HCT116 (cell line): ENCODE measurements at regions not wholly inside any gene's neighbourhood (a gene's known extent, or its start where the extent isn't known, plus 50 kb on each side); places are given as distances from the start of the nearest gene placed in this dataset.

Experiments
- CBX3 ChIP-seq: IDR thresholded peaks from 2 replicates; pipeline ENCODE4 v1.6.1; 2012; ENCODE audit warnings: low read depth
- EZH2 ChIP-seq: fragments of 200-600 bp; sonication (generic); IDR thresholded peaks from 2 replicates; pipeline ENCODE4 v1.6.1; 2017; ENCODE audit warnings: antibody characterized with exemption, mixed run types
- EZH2phosphoT487 ChIP-seq: fragments of 200-600 bp; IDR thresholded peaks from 2 replicates; pipeline ENCODE4 v1.6.1; 2018; ENCODE audit warnings: antibody characterized with exemption, borderline replicate concordance
- FOSL1 ChIP-seq: IDR thresholded peaks from 2 replicates; pipeline ENCODE4 v1.6.1; 2012; ENCODE audit warnings: low read depth
- JUND ChIP-seq: IDR thresholded peaks from 2 replicates; pipeline ENCODE4 v1.6.1; 2012
- POLR2A ChIP-seq: IDR thresholded peaks from 2 replicates; pipeline ENCODE4 v1.7.0; 2011; ENCODE audit warnings: borderline replicate concordance; ENCODE audit not compliant: insufficient read depth, insufficient read length; ENCODE audit errors: extremely low read depth
- POLR2AphosphoS5 ChIP-seq: IDR thresholded peaks from 2 replicates; pipeline ENCODE4 v1.6.1; 2011; ENCODE audit warnings: mild to moderate bottlenecking, low read depth, low read length, moderate library complexity
- RAD21 ChIP-seq: IDR thresholded peaks from 2 replicates; pipeline ENCODE4 v1.6.1; 2012; ENCODE audit warnings: low read depth, mild to moderate bottlenecking
- SP1 ChIP-seq: IDR thresholded peaks from 2 replicates; pipeline ENCODE4 v1.6.1; 2012; ENCODE audit warnings: low read depth
- TCF7L2 ChIP-seq: IDR thresholded peaks from 2 replicates; pipeline ENCODE4 v1.7.0; 2011; ENCODE audit warnings: borderline replicate concordance, inconsistent platforms; ENCODE audit not compliant: insufficient read depth, insufficient read length; ENCODE audit errors: extremely low read depth
- TF ChIP-seq, protein P1 (sequence below), 3 experiments: fragments of 200-600 bp in 1 of 3; sonication (generic) in 1 of 3; IDR thresholded peaks in 2 of 3; conservative IDR thresholded peaks in 1 of 3; 2 replicates each; pipeline ENCODE4 v1.5.1; 2012 to 2017; ENCODE audit warnings: low read depth in 2 of 3, low read length in 2 of 3, antibody characterized with exemption in 1 of 3, borderline replicate concordance in 1 of 3, control low read depth in 1 of 3, mild to moderate bottlenecking in 1 of 3, mixed read lengths in 1 of 3, mixed run types in 1 of 3, moderate library complexity in 1 of 3; ENCODE audit not compliant: insufficient read depth in 1 of 3
- TF ChIP-seq, protein P2 (sequence below): IDR thresholded peaks from 2 replicates; pipeline ENCODE4 v1.6.1; 2012
- TF ChIP-seq, protein P3 (sequence below): IDR thresholded peaks from 2 replicates; pipeline ENCODE4 v1.6.1; 2011; ENCODE audit warnings: mild to moderate bottlenecking, low read length, moderate library complexity; ENCODE audit not compliant: insufficient replicate concordance; ENCODE audit errors: extremely low read depth
- TF ChIP-seq, protein P4 (sequence below): IDR thresholded peaks from 2 replicates; pipeline ENCODE4 v1.6.1; 2012

DNA sequence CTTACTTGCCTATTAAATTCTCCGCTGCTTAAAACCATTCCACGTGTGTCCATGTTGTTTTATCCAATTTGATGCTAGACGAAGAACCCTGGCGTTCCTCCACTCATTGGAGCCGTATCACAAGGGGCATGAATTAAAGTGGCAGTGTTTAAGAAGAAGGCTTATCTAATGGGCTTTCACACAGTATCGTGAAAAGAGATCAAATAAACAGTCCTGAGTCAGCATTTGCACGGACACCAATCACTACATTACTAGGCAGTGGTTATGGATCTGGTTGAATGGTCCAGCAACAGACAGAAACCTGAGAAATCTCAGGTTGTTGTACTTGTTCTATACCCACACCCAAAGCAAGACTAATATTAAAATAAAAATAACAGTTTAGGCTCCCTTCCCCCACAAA, 671.6 kb downstream of the FAT4 start:
- TF ChIP-seq POLR2A (no peak), JUND (no peak), RAD21 (no peak), TCF7L2 (no peak), POLR2AphosphoS5 (no peak), EZH2 (no peak), SP1 (no peak), EZH2phosphoT487 (no peak), CBX3 (no peak), FOSL1 (no peak)
- TF ChIP-seq, protein P1, sequence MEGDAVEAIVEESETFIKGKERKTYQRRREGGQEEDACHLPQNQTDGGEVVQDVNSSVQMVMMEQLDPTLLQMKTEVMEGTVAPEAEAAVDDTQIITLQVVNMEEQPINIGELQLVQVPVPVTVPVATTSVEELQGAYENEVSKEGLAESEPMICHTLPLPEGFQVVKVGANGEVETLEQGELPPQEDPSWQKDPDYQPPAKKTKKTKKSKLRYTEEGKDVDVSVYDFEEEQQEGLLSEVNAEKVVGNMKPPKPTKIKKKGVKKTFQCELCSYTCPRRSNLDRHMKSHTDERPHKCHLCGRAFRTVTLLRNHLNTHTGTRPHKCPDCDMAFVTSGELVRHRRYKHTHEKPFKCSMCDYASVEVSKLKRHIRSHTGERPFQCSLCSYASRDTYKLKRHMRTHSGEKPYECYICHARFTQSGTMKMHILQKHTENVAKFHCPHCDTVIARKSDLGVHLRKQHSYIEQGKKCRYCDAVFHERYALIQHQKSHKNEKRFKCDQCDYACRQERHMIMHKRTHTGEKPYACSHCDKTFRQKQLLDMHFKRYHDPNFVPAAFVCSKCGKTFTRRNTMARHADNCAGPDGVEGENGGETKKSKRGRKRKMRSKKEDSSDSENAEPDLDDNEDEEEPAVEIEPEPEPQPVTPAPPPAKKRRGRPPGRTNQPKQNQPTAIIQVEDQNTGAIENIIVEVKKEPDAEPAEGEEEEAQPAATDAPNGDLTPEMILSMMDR (IDR thresholded peaks at IDR 0.05 in 2 of 3, conservative IDR thresholded peaks at IDR 0.05 in 1 of 3; ENCODE audit: borderline replicate concordance in 1 of 3, insufficient read depth in 1 of 3, low read depth in 2 of 3, low read length in 2 of 3), result no peak
- TF ChIP-seq, protein P2, sequence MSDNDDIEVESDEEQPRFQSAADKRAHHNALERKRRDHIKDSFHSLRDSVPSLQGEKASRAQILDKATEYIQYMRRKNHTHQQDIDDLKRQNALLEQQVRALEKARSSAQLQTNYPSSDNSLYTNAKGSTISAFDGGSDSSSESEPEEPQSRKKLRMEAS, result no peak
- TF ChIP-seq, protein P3, sequence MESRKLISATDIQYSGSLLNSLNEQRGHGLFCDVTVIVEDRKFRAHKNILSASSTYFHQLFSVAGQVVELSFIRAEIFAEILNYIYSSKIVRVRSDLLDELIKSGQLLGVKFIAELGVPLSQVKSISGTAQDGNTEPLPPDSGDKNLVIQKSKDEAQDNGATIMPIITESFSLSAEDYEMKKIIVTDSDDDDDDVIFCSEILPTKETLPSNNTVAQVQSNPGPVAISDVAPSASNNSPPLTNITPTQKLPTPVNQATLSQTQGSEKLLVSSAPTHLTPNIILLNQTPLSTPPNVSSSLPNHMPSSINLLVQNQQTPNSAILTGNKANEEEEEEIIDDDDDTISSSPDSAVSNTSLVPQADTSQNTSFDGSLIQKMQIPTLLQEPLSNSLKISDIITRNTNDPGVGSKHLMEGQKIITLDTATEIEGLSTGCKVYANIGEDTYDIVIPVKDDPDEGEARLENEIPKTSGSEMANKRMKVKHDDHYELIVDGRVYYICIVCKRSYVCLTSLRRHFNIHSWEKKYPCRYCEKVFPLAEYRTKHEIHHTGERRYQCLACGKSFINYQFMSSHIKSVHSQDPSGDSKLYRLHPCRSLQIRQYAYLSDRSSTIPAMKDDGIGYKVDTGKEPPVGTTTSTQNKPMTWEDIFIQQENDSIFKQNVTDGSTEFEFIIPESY, result no peak
- TF ChIP-seq, protein P4, sequence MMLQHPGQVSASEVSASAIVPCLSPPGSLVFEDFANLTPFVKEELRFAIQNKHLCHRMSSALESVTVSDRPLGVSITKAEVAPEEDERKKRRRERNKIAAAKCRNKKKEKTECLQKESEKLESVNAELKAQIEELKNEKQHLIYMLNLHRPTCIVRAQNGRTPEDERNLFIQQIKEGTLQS, result no peak
